MCF 10A (cell line): ENCODE measurements at regions not wholly inside any gene's neighbourhood (a gene's known extent, or its start where the extent isn't known, plus 50 kb on each side); places are given as distances from the start of the nearest gene placed in this dataset.

Experiments used
- BruUV-seq: library from RNA; stranded (reverse); fragments of 400-500 nt; replicated peaks from 2 replicates; lab custom pipeline; 2021; lab: Mats Ljungman, UMichigan
- CTCF ChIA-PET: fragments of 300-600 bp; sonication (Branson Sonifier 250); formaldehyde crosslinking; extraction: SDS; loops from one replicate; lab custom pipeline; 2021; ENCODE audit warnings: antibody characterized with exemption, inconsistent platforms; lab: Yijun Ruan, JAX
- POLR2A ChIA-PET: fragments of 300-600, 350-650 bp; sonication (Branson Sonifier 250); formaldehyde crosslinking; extraction: SDS; loops from one replicate; lab custom pipeline; 2020; ENCODE audit warnings: antibody characterized with exemption, inconsistent platforms; lab: Yijun Ruan, JAX
- DNase-seq: peaks from one replicate; pipeline ENCODE4 v3.0.0-alpha.2; 2018; ENCODE audit not compliant: unreplicated experiment
- H3K27ac Mint-ChIP-seq: one replicate; pipeline ENCODE4 v1.8.0; 2022; ENCODE audit warnings: mild to moderate bottlenecking, low read depth, mixed read lengths; ENCODE audit not compliant: unreplicated experiment
- H3K27me3 Mint-ChIP-seq: one replicate; pipeline ENCODE4 v1.8.0; 2022; ENCODE audit warnings: mixed read lengths; ENCODE audit not compliant: insufficient read depth, unreplicated experiment
- H3K36me3 Mint-ChIP-seq: one replicate; pipeline ENCODE4 v1.8.0; 2022; ENCODE audit warnings: mild to moderate bottlenecking, moderate library complexity, mixed read lengths; ENCODE audit not compliant: insufficient read depth, unreplicated experiment
- H3K4me1 Mint-ChIP-seq: one replicate; pipeline ENCODE4 v1.8.0; 2022; ENCODE audit warnings: mixed read lengths; ENCODE audit not compliant: insufficient read depth, unreplicated experiment
- H3K4me3 Mint-ChIP-seq: one replicate; pipeline ENCODE4 v1.8.0; 2022; ENCODE audit warnings: mild to moderate bottlenecking, moderate library complexity, mixed read lengths; ENCODE audit not compliant: unreplicated experiment
- H3K9me3 Mint-ChIP-seq: one replicate; pipeline ENCODE4 v1.8.0; 2022; ENCODE audit warnings: mixed read lengths; ENCODE audit not compliant: unreplicated experiment
- CTCF ChIP-seq: fragments of 200-600 bp; IDR thresholded peaks from one replicate; pipeline ENCODE4 v1.8.0; 2022; ENCODE audit warnings: antibody characterized with exemption, mild to moderate bottlenecking; ENCODE audit not compliant: unreplicated experiment
- intact Hi-C: fragments of 100-400 bp; cut with micrococcal nuclease; formaldehyde crosslinking; loops from 2 replicates; pipeline ENCODE4 v1.14.1; 2022

- ChIA-PET POLR2A (no interaction called here), CTCF (no interaction called here)
- no peak for TF ChIP-seq CTCF
- Mint-ChIP-seq H3K4me3 (no peak overlapping the region), H3K36me3 (no peaks in the 10 kb centered on the region), H3K4me1 (no peaks in the 10 kb centered on the region), H3K9me3 (no peaks in the 10 kb centered on the region), H3K27me3 (peaks cover 41% of the 10 kb centered on the region), H3K27ac (no peak overlapping the region)
- no peak for DNase-seq
- no TSS peak for BruUV-seq
- intact Hi-C loops, result no loop called here
Observed at GRCh38 chr5:91707521-91707841, 324.4 kb upstream of the ARRDC3 start.

GRCh38 chr5:91706785-91707520 lies 323.8 kb upstream of the ARRDC3 start:
- no peaks in the 10 kb centered on the region for H3K9me3 Mint-ChIP-seq
- no peaks in the 10 kb centered on the region for H3K4me1 Mint-ChIP-seq
- no TSS peak for BruUV-seq
- H3K27ac Mint-ChIP-seq, result no peak overlapping the region
- TF ChIP-seq CTCF, result no peak
- DNase-seq, result no peak
- H3K36me3 Mint-ChIP-seq, result no peaks in the 10 kb centered on the region
- ChIA-PET CTCF (interaction anchor here (0.6 to 0.8 kb wide), 2 partner anchors 11 to 20 kb away, joined by 3 to 5 read pairs; no protein-coding TSS in a partner anchor), POLR2A (no interaction called here)
- intact Hi-C loops, result no loop called here
- peaks cover 36% of the 10 kb centered on the region for H3K27me3 Mint-ChIP-seq
- no peak overlapping the region for H3K4me3 Mint-ChIP-seq

DNA sequence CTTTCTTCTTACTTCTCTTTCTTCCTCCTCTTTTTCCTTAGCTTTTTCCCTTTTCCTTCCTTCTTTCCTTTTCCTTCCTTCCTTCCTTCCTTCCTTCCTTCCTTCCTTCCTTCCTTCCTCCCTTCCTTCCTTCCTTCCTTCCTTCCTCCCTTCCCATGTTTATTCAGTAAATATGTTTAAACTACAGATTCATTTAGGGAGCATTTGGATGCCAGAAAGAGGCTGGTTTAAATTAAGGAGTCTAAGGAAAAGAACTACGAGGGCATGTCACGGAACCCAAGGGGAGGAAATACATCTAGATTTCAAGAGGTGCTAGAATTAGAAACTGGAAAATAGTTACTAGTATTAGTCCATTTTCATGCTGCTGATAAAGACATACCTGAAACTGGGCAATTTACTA lies 320.0 kb upstream of the ARRDC3 start:
- no TSS peak for BruUV-seq
- Mint-ChIP-seq H3K4me1 (no peaks in the 10 kb centered on the region), H3K36me3 (no peaks in the 10 kb centered on the region), H3K27me3 (peaks cover 31% of the 10 kb centered on the region), H3K27ac (no peak overlapping the region), H3K9me3 (no peaks in the 10 kb centered on the region), H3K4me3 (no peak overlapping the region)
- CTCF ChIA-PET, result no interaction called here
- intact Hi-C loops, result no loop called here
- no peak for TF ChIP-seq CTCF
- DNase-seq, result no peak
- POLR2A ChIA-PET, result interaction anchor here (0.6 kb wide), 1 partner anchor 1656 kb away, joined by 3 read pairs; no protein-coding TSS in a partner anchor

- Mint-ChIP-seq H3K27ac (no peak overlapping the region), H3K27me3 (peaks cover 5% of the 10 kb centered on the region), H3K9me3 (no peaks in the 10 kb centered on the region), H3K4me1 (no peaks in the 10 kb centered on the region), H3K36me3 (no peaks in the 10 kb centered on the region), H3K4me3 (no peak overlapping the region)
- DNase-seq, result no peak
- no TSS peak for BruUV-seq
- ChIA-PET CTCF (no interaction called here), POLR2A (interaction anchor here (0.6 kb wide), 1 partner anchor 17 kb away, joined by 5 read pairs; no protein-coding TSS in a partner anchor)
- no peak for TF ChIP-seq CTCF
- intact Hi-C loops, result no loop called here
Observed at GRCh38 chr5:91699429-91699828, 316.3 kb upstream of the ARRDC3 start.
